Osteocyte (in vitro differentiated cells): ENCODE measurements at regions not wholly inside any gene's neighbourhood (a gene's known extent, or its start where the extent isn't known, plus 50 kb on each side); places are given as distances from the start of the nearest gene placed in this dataset.

Experiments used
- DNase-seq: peaks from one replicate; pipeline ENCODE4 v3.0.0; 2021; ENCODE audit warnings: mixed read lengths; ENCODE audit not compliant: unreplicated experiment; ENCODE audit errors: extremely low spot score
- H3K27ac Mint-ChIP-seq: one replicate; pipeline ENCODE4 v1.8.0; 2021; ENCODE audit warnings: mild to moderate bottlenecking, mixed read lengths; ENCODE audit not compliant: unreplicated experiment
- H3K27me3 Mint-ChIP-seq: one replicate; pipeline ENCODE4 v1.8.0; 2021; ENCODE audit warnings: mixed read lengths; ENCODE audit not compliant: unreplicated experiment
- H3K36me3 Mint-ChIP-seq: one replicate; pipeline ENCODE4 v1.8.0; 2021; ENCODE audit warnings: mixed read lengths; ENCODE audit not compliant: unreplicated experiment
- H3K4me1 Mint-ChIP-seq: one replicate; pipeline ENCODE4 v1.8.0; 2021; ENCODE audit warnings: mixed read lengths; ENCODE audit not compliant: unreplicated experiment
- H3K4me3 Mint-ChIP-seq: one replicate; pipeline ENCODE4 v1.8.0; 2021; ENCODE audit warnings: mild to moderate bottlenecking, moderate library complexity, mixed read lengths; ENCODE audit not compliant: unreplicated experiment
- H3K9me3 Mint-ChIP-seq: one replicate; pipeline ENCODE4 v1.8.0; 2021; ENCODE audit warnings: mixed read lengths; ENCODE audit not compliant: unreplicated experiment
- CTCF ChIP-seq: fragments of 200-600 bp; sonication (generic); IDR thresholded peaks from 2 replicates; pipeline ENCODE4 v1.5.0; 2021; ENCODE audit warnings: antibody characterized with exemption, mild to moderate bottlenecking, moderate library complexity

GRCh38 chr7:101720324-101720723 is 91.2 kb upstream of the MYL10 start:
- Mint-ChIP-seq H3K4me1 (no peaks in the 10 kb centered on the region), H3K27ac (no peak overlapping the region), H3K36me3 (no peaks in the 10 kb centered on the region), H3K4me3 (no peak overlapping the region), H3K9me3 (no peaks in the 10 kb centered on the region), H3K27me3 (peaks cover 5% of the 10 kb centered on the region)
- no peak for DNase-seq
- TF ChIP-seq CTCF = no peak

GRCh38 chr7:101722247-101722646 is 93.2 kb upstream of the MYL10 start:
- TF ChIP-seq CTCF = no peak
- no peak overlapping the region for H3K4me3 Mint-ChIP-seq
- DNase-seq = no peak
- no peak overlapping the region for H3K27ac Mint-ChIP-seq
- no peaks in the 10 kb centered on the region for H3K4me1 Mint-ChIP-seq
- no peaks in the 10 kb centered on the region for H3K9me3 Mint-ChIP-seq
- no peaks in the 10 kb centered on the region for H3K36me3 Mint-ChIP-seq
- H3K27me3 Mint-ChIP-seq = peaks cover 10% of the 10 kb centered on the region

GRCh38 chr7:101723835-101724234 is 93.6 kb upstream of the CUX1 start:
- Mint-ChIP-seq H3K4me3 (no peak overlapping the region), H3K36me3 (no peaks in the 10 kb centered on the region)

GRCh38 chr7:101724957-101725356 is 92.5 kb upstream of the CUX1 start:
- Mint-ChIP-seq H3K27me3 (peaks cover 5% of the 10 kb centered on the region), H3K27ac (no peak overlapping the region), H3K36me3 (no peaks in the 10 kb centered on the region), H3K4me1 (no peaks in the 10 kb centered on the region), H3K9me3 (no peaks in the 10 kb centered on the region), H3K4me3 (no peak overlapping the region)
- no peak for DNase-seq
- TF ChIP-seq CTCF = no peak

More at GRCh38 chr7:101723835-101724234, 93.6 kb upstream of the CUX1 start:
- no peaks in the 10 kb centered on the region for H3K9me3 Mint-ChIP-seq
- no peak for TF ChIP-seq CTCF
- H3K27me3 Mint-ChIP-seq = peaks cover 8% of the 10 kb centered on the region
- no peak for DNase-seq
- no peaks in the 10 kb centered on the region for H3K4me1 Mint-ChIP-seq
- no peak overlapping the region for H3K27ac Mint-ChIP-seq

GRCh38 chr7:101725921-101726320 is 91.5 kb upstream of the CUX1 start:
- Mint-ChIP-seq H3K27me3 (peaks cover 5% of the 10 kb centered on the region), H3K4me1 (no peaks in the 10 kb centered on the region), H3K27ac (no peak overlapping the region), H3K9me3 (no peaks in the 10 kb centered on the region), H3K36me3 (no peaks in the 10 kb centered on the region), H3K4me3 (no peak overlapping the region)
- DNase-seq = no peak
- no peak for TF ChIP-seq CTCF
